Hepatocyte (in vitro differentiated cells): ENCODE measurements at regions not wholly inside any gene's neighbourhood (a gene's known extent, or its start where the extent isn't known, plus 50 kb on each side); places are given as distances from the start of the nearest gene placed in this dataset.

ENCODE experiments used
- DNase-seq: peaks from one replicate; pipeline ENCODE4 v3.0.0-alpha.2; 2016; ENCODE audit warnings: low spot score
- H2AFZ ChIP-seq: fragments of 200-600 bp; sonication (generic); 2 replicates; pipeline ENCODE4 v1.6.0; 2016; ENCODE audit warnings: antibody characterized with exemption, mild to moderate bottlenecking
- H3K27ac ChIP-seq: fragments of 200-600 bp; sonication (generic); 2 replicates; pipeline ENCODE4 v1.5.1; 2016; ENCODE audit warnings: mild to moderate bottlenecking
- H3K27me3 ChIP-seq: fragments of 200-600 bp; sonication (generic); 2 replicates; pipeline ENCODE4 v1.6.1; 2016
- H3K36me3 ChIP-seq: fragments of 200-600 bp; sonication (generic); replicated peaks from 2 replicates; pipeline ENCODE4 v1.5.1; 2016; ENCODE audit warnings: low read depth; ENCODE audit not compliant: insufficient read depth
- H3K4me1 ChIP-seq: fragments of 200-600 bp; sonication (generic); 2 replicates; pipeline ENCODE4 v1.5.1; 2016; ENCODE audit warnings: mild to moderate bottlenecking, moderate library complexity; ENCODE audit not compliant: insufficient read depth
- H3K4me2 ChIP-seq: fragments of 200-600 bp; sonication (generic); 2 replicates; pipeline ENCODE4 v1.6.0; 2016
- H3K4me3 ChIP-seq: fragments of 200-600 bp; sonication (generic); 2 replicates; pipeline ENCODE4 v1.5.1; 2016; ENCODE audit warnings: mild to moderate bottlenecking
- H3K79me2 ChIP-seq: fragments of 200-600 bp; sonication (generic); 2 replicates; pipeline ENCODE4 v1.6.0; 2017; ENCODE audit warnings: mild to moderate bottlenecking
- H3K9me2 ChIP-seq: fragments of 200-600 bp; sonication (generic); replicated peaks from 2 replicates; pipeline ENCODE4 v1.6.0; 2017; ENCODE audit warnings: mild to moderate bottlenecking; ENCODE audit not compliant: insufficient read depth
- H3K9me3 ChIP-seq: fragments of 200-600 bp; sonication (generic); 2 replicates; pipeline ENCODE4 v1.5.1; 2016; ENCODE audit warnings: low read depth, mild to moderate bottlenecking
- H4K20me1 ChIP-seq: fragments of 200-600 bp; sonication (generic); 2 replicates; pipeline ENCODE4 v1.6.0; 2016; ENCODE audit warnings: mild to moderate bottlenecking; ENCODE audit not compliant: insufficient read depth, poor library complexity, severe bottlenecking
- EZH2 ChIP-seq: fragments of 200-600 bp; sonication (generic); IDR thresholded peaks from 2 replicates; pipeline ENCODE4 v1.6.1; 2016; ENCODE audit warnings: antibody characterized with exemption, mild to moderate bottlenecking, borderline replicate concordance
- EZH2phosphoT487 ChIP-seq: fragments of 200-600 bp; sonication (generic); IDR thresholded peaks from one replicate; pipeline ENCODE4 v1.6.1; 2018; ENCODE audit warnings: antibody characterized with exemption, mild to moderate bottlenecking, low read depth, moderate library complexity; ENCODE audit not compliant: unreplicated experiment, severe bottlenecking
- WGBS: methylation state at CpG from one replicate; pipeline ENCODE4 v1.1.6; 2016; ENCODE audit warnings: low lambda C conversion rate; ENCODE audit errors: missing lambda C conversion rate; 5-methylcytosine and 5-hydroxymethylcytosine counted together
- TF ChIP-seq, protein P1 (sequence below): fragments of 200-600 bp; sonication (generic); IDR thresholded peaks from 2 replicates; pipeline ENCODE4 v1.5.1; 2016; ENCODE audit warnings: antibody characterized with exemption, mild to moderate bottlenecking; ENCODE audit not compliant: poor library complexity

DNA sequence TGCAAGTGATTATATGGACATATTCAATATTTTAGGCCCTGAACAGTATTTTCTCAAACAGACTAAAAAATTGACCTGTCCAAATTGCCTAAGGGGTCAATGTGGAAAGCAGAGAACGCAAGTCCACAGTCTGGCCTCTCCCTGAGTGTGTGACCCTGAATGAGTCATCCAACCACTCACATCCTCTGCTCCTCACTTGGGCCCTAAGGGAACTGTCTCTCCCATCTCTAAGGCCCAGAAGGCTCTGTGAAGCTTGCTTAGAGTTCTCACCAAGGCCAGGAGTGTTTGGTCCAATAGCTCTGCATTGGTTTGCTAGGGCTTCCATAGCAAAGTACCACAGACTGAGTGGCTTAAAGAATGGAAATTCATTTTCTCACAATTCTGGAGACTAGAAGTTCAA lies 155.1 kb downstream of the LSM5 start:
- no peak for TF ChIP-seq EZH2phosphoT487
- TF ChIP-seq EZH2: no peak
- no peaks in the 10 kb centered on the region for H3K36me3 ChIP-seq
- no peak overlapping the region for H3K4me3 ChIP-seq
- H2AFZ ChIP-seq: no peak overlapping the region
- no peaks in the 10 kb centered on the region for H3K4me1 ChIP-seq
- H3K79me2 ChIP-seq: no peaks in the 10 kb centered on the region
- no peaks in the 10 kb centered on the region for H3K9me2 ChIP-seq
- H3K27ac ChIP-seq: no peak overlapping the region
- 52% methylated on average over 1 of the region's 1 CpG for WGBS
- H3K4me2 ChIP-seq: no peak overlapping the region
- no peaks in the 10 kb centered on the region for H4K20me1 ChIP-seq
- no peaks in the 10 kb centered on the region for H3K27me3 ChIP-seq
- no peaks in the 10 kb centered on the region for H3K9me3 ChIP-seq
- DNase-seq: no peak

DNA sequence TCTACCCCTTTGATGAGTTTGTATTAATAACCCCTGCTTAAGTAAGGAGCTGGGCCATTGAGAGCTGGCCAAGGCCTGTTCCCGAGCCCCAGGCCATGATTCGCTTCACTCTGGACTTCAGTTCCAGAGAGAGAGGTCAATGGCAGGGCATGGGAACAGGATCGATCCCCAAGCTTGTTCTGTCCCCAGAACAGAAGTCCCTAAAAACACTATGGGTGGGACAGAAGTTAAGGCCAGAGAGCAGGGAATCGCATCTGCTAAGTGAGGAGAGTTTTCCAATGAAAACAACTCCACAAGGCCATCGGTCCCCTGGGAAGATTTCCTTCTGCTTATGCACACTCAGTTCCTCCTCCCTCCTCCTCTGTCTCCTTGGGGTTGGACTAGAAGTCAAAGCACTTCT lies 159.6 kb downstream of the LSM5 start:
- H3K27ac ChIP-seq: no peak overlapping the region
- 93% methylated on average over 5 of the region's 5 CpGs for WGBS
- no peak overlapping the region for H3K4me3 ChIP-seq
- H3K4me2 ChIP-seq: no peak overlapping the region
- TF ChIP-seq, protein P1, sequence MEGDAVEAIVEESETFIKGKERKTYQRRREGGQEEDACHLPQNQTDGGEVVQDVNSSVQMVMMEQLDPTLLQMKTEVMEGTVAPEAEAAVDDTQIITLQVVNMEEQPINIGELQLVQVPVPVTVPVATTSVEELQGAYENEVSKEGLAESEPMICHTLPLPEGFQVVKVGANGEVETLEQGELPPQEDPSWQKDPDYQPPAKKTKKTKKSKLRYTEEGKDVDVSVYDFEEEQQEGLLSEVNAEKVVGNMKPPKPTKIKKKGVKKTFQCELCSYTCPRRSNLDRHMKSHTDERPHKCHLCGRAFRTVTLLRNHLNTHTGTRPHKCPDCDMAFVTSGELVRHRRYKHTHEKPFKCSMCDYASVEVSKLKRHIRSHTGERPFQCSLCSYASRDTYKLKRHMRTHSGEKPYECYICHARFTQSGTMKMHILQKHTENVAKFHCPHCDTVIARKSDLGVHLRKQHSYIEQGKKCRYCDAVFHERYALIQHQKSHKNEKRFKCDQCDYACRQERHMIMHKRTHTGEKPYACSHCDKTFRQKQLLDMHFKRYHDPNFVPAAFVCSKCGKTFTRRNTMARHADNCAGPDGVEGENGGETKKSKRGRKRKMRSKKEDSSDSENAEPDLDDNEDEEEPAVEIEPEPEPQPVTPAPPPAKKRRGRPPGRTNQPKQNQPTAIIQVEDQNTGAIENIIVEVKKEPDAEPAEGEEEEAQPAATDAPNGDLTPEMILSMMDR: no peak
- TF ChIP-seq EZH2 (no peak), EZH2phosphoT487 (no peak)
- H2AFZ ChIP-seq: no peak overlapping the region
- no peaks in the 10 kb centered on the region for H3K36me3 ChIP-seq
- no peaks in the 10 kb centered on the region for H3K9me2 ChIP-seq
- H3K27me3 ChIP-seq: peaks cover 2% of the 10 kb centered on the region
- no peaks in the 10 kb centered on the region for H3K9me3 ChIP-seq
- DNase-seq: no peak
- no peaks in the 10 kb centered on the region for H3K4me1 ChIP-seq
- H4K20me1 ChIP-seq: no peaks in the 10 kb centered on the region
- no peaks in the 10 kb centered on the region for H3K79me2 ChIP-seq

DNA sequence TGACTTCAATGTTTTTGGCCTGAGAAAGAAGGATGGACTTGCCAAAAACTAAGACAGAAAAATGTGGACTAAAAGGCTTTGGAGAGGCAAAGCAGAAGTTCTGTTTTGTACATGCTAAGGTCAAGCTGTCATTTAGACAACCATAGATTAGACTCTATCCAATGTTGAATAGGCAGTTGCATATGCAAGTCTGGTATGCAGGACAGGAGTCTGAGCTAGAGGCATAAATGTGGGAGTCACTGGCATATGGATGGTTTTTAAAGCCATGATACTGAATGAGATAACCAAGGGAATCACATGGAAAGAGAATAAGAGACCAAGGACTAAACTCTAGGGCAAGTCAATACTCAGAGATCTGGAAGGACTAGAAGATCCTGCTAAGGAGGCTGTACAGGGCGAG lies 164.1 kb downstream of the LSM5 start:
- WGBS: 50% methylated on average over 1 of the region's 1 CpG
- H3K4me3 ChIP-seq: no peak overlapping the region
- no peaks in the 10 kb centered on the region for H3K4me1 ChIP-seq
- TF ChIP-seq EZH2phosphoT487 (no peak), EZH2 (no peak)
- TF ChIP-seq, protein P1: no peak
- no peaks in the 10 kb centered on the region for H3K36me3 ChIP-seq
- H3K27me3 ChIP-seq: peaks cover 6% of the 10 kb centered on the region
- DNase-seq: no peak
- no peak overlapping the region for H3K4me2 ChIP-seq
- H3K79me2 ChIP-seq: no peaks in the 10 kb centered on the region
- no peaks in the 10 kb centered on the region for H4K20me1 ChIP-seq
- no peaks in the 10 kb centered on the region for H3K9me2 ChIP-seq
- no peak overlapping the region for H2AFZ ChIP-seq
- H3K9me3 ChIP-seq: no peaks in the 10 kb centered on the region
- no peak overlapping the region for H3K27ac ChIP-seq

DNA sequence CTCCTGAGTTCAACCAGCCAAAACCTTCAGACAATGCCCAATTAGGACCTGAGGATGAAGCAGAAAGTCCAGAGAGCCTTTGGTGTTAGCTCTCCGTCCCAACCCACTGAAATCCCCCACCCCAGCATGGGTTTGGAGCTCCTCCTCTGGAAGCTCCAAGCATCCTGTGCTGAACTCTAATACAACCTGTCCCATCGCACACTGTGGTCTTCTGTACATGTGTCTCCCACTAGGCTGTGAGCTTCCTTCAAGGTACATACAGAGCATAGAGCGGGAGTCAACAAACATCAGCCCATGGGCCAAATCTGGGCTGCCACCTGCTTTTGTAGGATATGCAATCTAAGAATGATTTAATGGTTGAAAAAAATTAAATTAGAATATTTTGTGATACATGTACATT lies 166.5 kb downstream of the LSM5 start:
- H3K4me2 ChIP-seq: no peak overlapping the region
- no peaks in the 10 kb centered on the region for H3K4me1 ChIP-seq
- H4K20me1 ChIP-seq: no peaks in the 10 kb centered on the region
- H3K79me2 ChIP-seq: no peaks in the 10 kb centered on the region
- no peaks in the 10 kb centered on the region for H3K9me3 ChIP-seq
- TF ChIP-seq EZH2 (no peak), EZH2phosphoT487 (no peak)
- TF ChIP-seq, protein P1: no peak
- H3K36me3 ChIP-seq: no peaks in the 10 kb centered on the region
- 89% methylated on average over 3 of the region's 3 CpGs for WGBS
- H3K27me3 ChIP-seq: peaks cover 6% of the 10 kb centered on the region
- DNase-seq: no peak
- H3K9me2 ChIP-seq: no peaks in the 10 kb centered on the region
- no peak overlapping the region for H2AFZ ChIP-seq
- H3K4me3 ChIP-seq: no peak overlapping the region
- H3K27ac ChIP-seq: no peak overlapping the region
